DND-41 (cell line): ENCODE measurements at regions not wholly inside any gene's neighbourhood (a gene's known extent, or its start where the extent isn't known, plus 50 kb on each side); places are given as distances from the start of the nearest gene placed in this dataset.

Experiments used
- CTCF ChIP-seq: IDR thresholded peaks from 2 replicates; pipeline ENCODE4 v1.5.1; 2012; ENCODE audit warnings: borderline replicate concordance, low read length, moderate library complexity, mild to moderate bottlenecking; ENCODE audit not compliant: poor library complexity, severe bottlenecking; ENCODE audit errors: extremely low read depth
- EZH2 ChIP-seq: IDR thresholded peaks from 3 replicates; pipeline ENCODE4 v1.6.1; 2012; ENCODE audit warnings: borderline replicate concordance, low read depth, mild to moderate bottlenecking, moderate library complexity, low read length, inconsistent platforms; ENCODE audit not compliant: severe bottlenecking

- TF ChIP-seq CTCF: no peak
- TF ChIP-seq EZH2: no peak
Measured at GRCh38 chr20:1827974-1828785, 67.0 kb upstream of the SIRPA start.
